HT1080 (cell line): ENCODE measurements at regions not wholly inside any gene's neighbourhood (a gene's known extent, or its start where the extent isn't known, plus 50 kb on each side); places are given as distances from the start of the nearest gene placed in this dataset.
"Not testable (repeated sequence)": the region's sequence is repeated elsewhere in the genome, so short reads cannot be mapped to it uniquely, and the experiment has no call there.

Source experiments
- DNase-seq: peaks from one replicate; pipeline ENCODE4 v3.0.0-alpha.2; 2015; ENCODE audit warnings: low read depth

DNA sequence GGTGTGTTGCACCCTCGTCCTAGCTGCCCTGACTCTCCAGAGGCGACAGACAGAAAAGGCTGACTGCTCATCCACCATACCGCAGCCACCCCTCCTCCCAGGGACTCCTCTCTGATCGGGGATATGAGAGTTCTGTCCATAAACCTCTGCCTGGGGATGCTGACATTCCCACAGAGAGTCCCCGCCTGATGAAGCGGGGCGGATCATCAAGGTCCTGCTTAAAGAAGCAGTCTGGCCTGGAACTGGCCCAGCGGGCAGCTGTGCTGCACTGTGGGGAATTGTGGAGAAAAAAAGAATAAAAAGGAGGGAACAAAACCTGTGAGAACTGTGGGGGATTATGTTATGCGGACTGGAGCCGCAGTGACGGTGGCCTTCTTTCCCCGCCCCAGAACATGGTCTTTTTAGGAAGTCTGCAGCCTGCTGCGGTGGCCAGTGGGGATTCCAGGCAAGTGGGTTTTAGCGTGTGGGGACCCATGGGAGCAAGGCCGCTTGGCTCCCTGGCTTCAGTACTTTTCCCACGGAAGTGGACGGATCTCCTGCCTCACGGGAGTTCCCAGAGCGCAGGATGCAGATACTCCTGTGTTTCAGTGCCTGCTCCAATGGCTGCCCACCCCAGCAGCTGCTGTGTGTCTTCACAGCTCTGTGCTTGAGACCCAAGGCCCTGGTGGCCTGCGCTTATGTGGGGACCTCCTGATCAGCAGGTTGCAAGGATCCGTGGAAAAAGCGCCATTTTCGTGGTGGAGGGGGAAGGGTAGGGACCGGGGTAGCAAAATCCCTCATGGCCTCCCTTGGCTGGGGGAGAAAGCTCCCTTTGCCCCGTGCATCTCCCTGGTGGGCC lies 1456.2 kb upstream of the SLC10A2 start:
- DNase-seq: no peak

- DNase-seq: no peak
These were observed 1444.2 kb upstream of the SLC10A2 start for GRCh38 chr13:104510422-104510821.

- not testable (repeated sequence) for DNase-seq
These were observed 1427.3 kb upstream of the SLC10A2 start for GRCh38 chr13:104493502-104493901.

- no peak for DNase-seq
These were observed 1425.7 kb upstream of the SLC10A2 start for GRCh38 chr13:104491916-104492315.

GRCh38 chr13:104487006-104487405 lies 1420.8 kb upstream of the SLC10A2 start:
- no peak for DNase-seq

GRCh38 chr13:104485571-104485970 lies 1419.4 kb upstream of the SLC10A2 start:
- DNase-seq: no peak

- no peak for DNase-seq
These were observed 1417.4 kb upstream of the SLC10A2 start for GRCh38 chr13:104483631-104484030.

GRCh38 chr13:104477261-104477660 lies 1411.0 kb upstream of the SLC10A2 start:
- no peak for DNase-seq

DNA sequence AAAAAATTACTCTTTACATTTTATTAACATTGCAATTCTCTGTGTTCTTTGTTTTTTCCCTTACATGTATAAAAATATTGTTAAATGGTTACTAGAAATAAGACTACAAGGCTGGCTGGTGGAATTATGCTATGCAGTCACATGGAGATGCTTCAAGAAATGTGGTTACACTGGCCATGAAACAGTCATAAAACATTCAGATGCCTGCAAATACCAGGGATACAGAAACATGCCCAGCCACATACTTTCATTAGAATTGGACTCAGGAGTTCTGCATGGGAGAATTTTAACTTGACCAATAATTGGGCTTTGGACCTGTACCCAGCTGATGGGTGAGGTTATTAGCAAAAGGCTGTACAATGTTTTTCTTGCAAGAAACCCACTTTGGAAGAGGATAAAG lies 1407.7 kb upstream of the SLC10A2 start:
- DNase-seq: no peak

- DNase-seq: no peak
These were observed 1399.8 kb upstream of the SLC10A2 start for GRCh38 chr13:104466016-104466415.

- no peak for DNase-seq
These were observed 1394.8 kb upstream of the SLC10A2 start for GRCh38 chr13:104461049-104461448.

GRCh38 chr13:104460554-104460953 lies 1394.3 kb upstream of the SLC10A2 start:
- peak; percentile 51 for DNase-seq

DNA sequence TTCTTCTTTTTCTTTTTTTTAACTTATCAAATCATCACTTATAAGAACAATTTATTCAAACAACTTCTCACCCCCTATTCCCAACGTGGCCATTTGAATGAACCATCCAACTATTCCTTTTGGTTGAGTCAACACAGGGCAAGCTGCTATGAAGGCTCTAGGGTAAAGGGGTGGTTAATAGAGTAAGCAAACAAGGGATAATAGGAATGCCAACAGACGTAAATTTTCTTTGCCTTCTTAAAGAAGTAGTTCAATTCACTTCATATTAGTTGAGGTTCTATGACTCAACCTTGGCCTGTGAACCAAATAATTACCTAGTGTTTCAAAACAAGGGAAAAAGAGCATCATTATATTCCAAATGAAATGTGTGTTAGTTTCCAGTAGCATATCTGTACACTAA lies 1383.8 kb upstream of the SLC10A2 start:
- no peak for DNase-seq

GRCh38 chr13:104447348-104447747 lies 1381.1 kb upstream of the SLC10A2 start:
- no peak for DNase-seq

GRCh38 chr13:104442536-104442935 lies 1376.3 kb upstream of the SLC10A2 start:
- DNase-seq: no peak

GRCh38 chr13:104436555-104436954 lies 1370.3 kb upstream of the SLC10A2 start:
- no peak for DNase-seq

GRCh38 chr13:104431895-104432294 lies 1365.7 kb upstream of the SLC10A2 start:
- no peak for DNase-seq

GRCh38 chr13:104426435-104426834 lies 1360.2 kb upstream of the SLC10A2 start:
- no peak for DNase-seq

- DNase-seq: no peak
These were observed 1356.5 kb upstream of the SLC10A2 start for GRCh38 chr13:104422668-104423067.

- DNase-seq: no peak
These were observed 1350.8 kb upstream of the SLC10A2 start for GRCh38 chr13:104416973-104417372.

GRCh38 chr13:104414771-104415170 lies 1348.6 kb upstream of the SLC10A2 start:
- DNase-seq: peak; percentile 17

GRCh38 chr13:104414181-104414580 lies 1348.0 kb upstream of the SLC10A2 start:
- DNase-seq: no peak

DNA sequence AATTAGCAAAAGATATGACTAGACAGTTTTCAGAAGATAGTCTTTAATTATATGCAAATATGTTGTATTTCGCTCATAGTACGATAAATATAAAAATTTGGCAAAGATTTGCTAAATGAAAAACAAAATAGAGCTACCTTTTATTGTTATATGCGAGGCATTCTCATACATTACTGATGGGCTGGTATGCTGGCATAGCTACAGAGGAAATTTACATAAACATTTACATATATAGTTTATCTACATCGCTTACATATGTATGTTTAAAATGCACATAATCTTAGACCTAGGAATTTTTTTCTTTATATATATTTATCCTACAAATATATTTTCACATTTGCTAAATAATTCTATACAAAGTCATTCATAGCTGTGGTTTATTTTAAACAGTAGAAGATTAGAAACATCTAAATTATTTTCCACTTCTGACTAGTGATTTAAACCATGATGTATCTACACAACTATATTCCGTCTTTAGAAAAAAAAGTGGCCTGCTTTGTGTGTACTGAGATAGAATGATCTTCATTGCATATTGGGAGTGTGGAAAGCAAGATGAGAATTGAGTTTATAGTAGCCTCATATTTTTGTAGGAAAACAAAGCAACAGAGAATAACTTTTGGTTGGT lies 1345.0 kb upstream of the SLC10A2 start:
- no peak for DNase-seq
